NT2/D1 (cell line): ENCODE measurements at regions not wholly inside any gene's neighbourhood (a gene's known extent, or its start where the extent isn't known, plus 50 kb on each side); places are given as distances from the start of the nearest gene placed in this dataset.

ENCODE experiments used
- YY1 ChIP-seq: IDR thresholded peaks from 2 replicates; pipeline ENCODE4 v1.6.1; 2011; ENCODE audit not compliant: insufficient read length, insufficient read depth
- ZNF274 ChIP-seq: IDR thresholded peaks from 2 replicates; pipeline ENCODE4 v1.6.1; 2011; ENCODE audit warnings: mild to moderate bottlenecking, low read depth, low read length

DNA sequence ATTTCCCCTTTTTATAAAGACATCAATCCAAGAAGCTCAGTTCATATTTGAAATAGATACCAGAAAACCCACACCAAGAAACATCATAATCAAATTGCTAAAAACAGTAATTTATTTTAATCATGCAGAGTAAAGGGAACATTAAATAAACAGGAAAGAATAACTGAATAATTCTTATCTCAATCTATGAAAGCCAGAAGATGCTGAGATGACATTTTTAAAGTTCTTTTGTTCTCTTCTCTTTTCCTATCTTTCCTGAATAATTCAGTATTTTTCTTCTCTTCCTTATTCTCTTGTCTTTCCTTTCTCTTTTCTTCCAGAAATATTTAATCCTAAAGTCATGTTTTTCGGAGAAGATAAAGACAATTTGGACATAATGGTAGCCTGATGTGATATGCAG is 259.0 kb upstream of the OPRM1 start:
- TF ChIP-seq YY1 (no peak), ZNF274 (no peak)
